HK-2 (cell line): ENCODE measurements at regions not wholly inside any gene's neighbourhood (a gene's known extent, or its start where the extent isn't known, plus 50 kb on each side); places are given as distances from the start of the nearest gene placed in this dataset.
"Not testable (repeated sequence)": the region's sequence is repeated elsewhere in the genome, so short reads cannot be mapped to it uniquely, and the experiment has no call there.

Experiments used
- DNase-seq: peaks from one replicate; pipeline ENCODE4 v3.0.0-alpha.2; 2018; ENCODE audit not compliant: unreplicated experiment

- DNase-seq = no peak
Observed at GRCh38 chr5:130836729-130837649, 328.1 kb downstream of the HINT1 start.

GRCh38 chr5:130817598-130818384, 347.3 kb downstream of the HINT1 start:
- not testable (repeated sequence) for DNase-seq

- DNase-seq = no peak
Observed at GRCh38 chr5:130815246-130815645, 349.8 kb downstream of the HINT1 start.

GRCh38 chr5:130808691-130809090, 356.4 kb downstream of the HINT1 start:
- no peak for DNase-seq

- DNase-seq = no peak
Observed at GRCh38 chr5:130805648-130806047, 359.4 kb downstream of the HINT1 start.

- no peak for DNase-seq
Observed at GRCh38 chr5:130805036-130805435, 360.0 kb downstream of the HINT1 start.

- no peak for DNase-seq
Observed at GRCh38 chr5:130801963-130802362, 363.1 kb downstream of the HINT1 start.

GRCh38 chr5:130799015-130799414, 366.0 kb downstream of the HINT1 start:
- DNase-seq = no peak

GRCh38 chr5:130797303-130797702, 367.8 kb downstream of the HINT1 start:
- DNase-seq = no peak

- DNase-seq = no peak
Observed at GRCh38 chr5:130796902-130797301, 368.2 kb downstream of the HINT1 start.

GRCh38 chr5:130796032-130796431, 369.0 kb downstream of the HINT1 start:
- no peak for DNase-seq

GRCh38 chr5:130795037-130795436, 370.0 kb downstream of the HINT1 start:
- no peak for DNase-seq

GRCh38 chr5:130777794-130778193, 387.3 kb downstream of the HINT1 start:
- no peak for DNase-seq

- DNase-seq = peak; percentile 10
Observed at GRCh38 chr5:130773813-130774212, 391.2 kb downstream of the HINT1 start.

GRCh38 chr5:130762031-130762430, 403.0 kb downstream of the HINT1 start:
- no peak for DNase-seq

- no peak for DNase-seq
Observed at GRCh38 chr5:130759061-130759460, 406.0 kb downstream of the HINT1 start.

- no peak for DNase-seq
Observed at GRCh38 chr5:130747556-130747955, 417.5 kb downstream of the HINT1 start.

- not testable (repeated sequence) for DNase-seq
Observed at GRCh38 chr5:130746641-130747040, 418.4 kb downstream of the HINT1 start.

- no peak for DNase-seq
Observed at GRCh38 chr5:130743092-130743491, 422.0 kb downstream of the HINT1 start.

GRCh38 chr5:130740047-130740569, 424.9 kb downstream of the HINT1 start:
- DNase-seq = no peak

GRCh38 chr5:130731839-130732238, 433.2 kb downstream of the HINT1 start:
- DNase-seq = no peak

GRCh38 chr5:130729541-130729940, 435.5 kb downstream of the HINT1 start:
- DNase-seq = no peak

- DNase-seq = no peak
Observed at GRCh38 chr5:130727830-130728229, 437.2 kb downstream of the HINT1 start.
